Fibroblast of lung (primary cell): ENCODE measurements at regions not wholly inside any gene's neighbourhood (a gene's known extent, or its start where the extent isn't known, plus 50 kb on each side); places are given as distances from the start of the nearest gene placed in this dataset.
"Not testable (repeated sequence)": the region's sequence is repeated elsewhere in the genome, so short reads cannot be mapped to it uniquely, and the experiment has no call there.

Experiments used
- DNase-seq, 2 donors: peaks; one replicate each; pipeline versions ENCODE4 v3.0.0 to v3.0.0-alpha.2; 2010; ENCODE audit warnings: low read depth in 2 of 2
- H2AFZ ChIP-seq: 2 replicates; pipeline ENCODE4 v1.5.1; 2012; ENCODE audit warnings: low read length, control low read depth, inconsistent platforms
- H3K27ac ChIP-seq: 2 replicates; pipeline ENCODE4 v1.5.1; 2011; ENCODE audit warnings: low read length, control low read depth; ENCODE audit not compliant: insufficient read depth
- H3K27me3 ChIP-seq: 2 replicates; pipeline ENCODE4 v1.5.1; 2011; ENCODE audit warnings: mild to moderate bottlenecking, low read length; ENCODE audit not compliant: control insufficient read depth, insufficient read depth
- H3K36me3 ChIP-seq: 2 replicates; pipeline ENCODE4 v1.5.1; 2011; ENCODE audit warnings: low read length; ENCODE audit not compliant: control insufficient read depth, insufficient read depth
- H3K4me1 ChIP-seq: 2 replicates; pipeline ENCODE4 v1.5.1; 2011; ENCODE audit warnings: low read length; ENCODE audit not compliant: control insufficient read depth, insufficient read depth; ENCODE audit errors: extremely low read depth
- H3K4me2 ChIP-seq: 2 replicates; pipeline ENCODE4 v1.5.1; 2011; ENCODE audit warnings: low read length, control low read depth; ENCODE audit not compliant: insufficient read depth; ENCODE audit errors: extremely low read depth
- H3K4me3 ChIP-seq, 4 experiments: fragments of 200-600 bp in 1 of 4; sonication (generic) in 1 of 4; replicated peaks in 1 of 4; 2 replicates each; pipeline ENCODE4 v1.5.1; 2011 to 2016; ENCODE audit warnings: low read length in 4 of 4, low read depth in 3 of 4, mild to moderate bottlenecking in 3 of 4, control low read depth in 2 of 4, inconsistent platforms in 1 of 4, mixed read lengths in 1 of 4; ENCODE audit not compliant: insufficient read depth in 1 of 4; ENCODE audit errors: control extremely low read depth in 1 of 4
- H3K79me2 ChIP-seq: 2 replicates; pipeline ENCODE4 v1.5.1; 2012; ENCODE audit warnings: mild to moderate bottlenecking, low read length, inconsistent platforms; ENCODE audit not compliant: control insufficient read depth, insufficient read depth
- H3K9ac ChIP-seq: 2 replicates; pipeline ENCODE4 v1.5.1; 2011; ENCODE audit warnings: mild to moderate bottlenecking, low read length, control low read depth; ENCODE audit not compliant: insufficient read depth
- H3K9me3 ChIP-seq: 2 replicates; pipeline ENCODE4 v1.5.1; 2012; ENCODE audit warnings: low read depth, low read length; ENCODE audit not compliant: control insufficient read depth, insufficient read depth
- H4K20me1 ChIP-seq: 2 replicates; pipeline ENCODE4 v1.5.1; 2011; ENCODE audit warnings: low read length; ENCODE audit not compliant: control insufficient read depth, insufficient read depth; ENCODE audit errors: extremely low read depth

DNA sequence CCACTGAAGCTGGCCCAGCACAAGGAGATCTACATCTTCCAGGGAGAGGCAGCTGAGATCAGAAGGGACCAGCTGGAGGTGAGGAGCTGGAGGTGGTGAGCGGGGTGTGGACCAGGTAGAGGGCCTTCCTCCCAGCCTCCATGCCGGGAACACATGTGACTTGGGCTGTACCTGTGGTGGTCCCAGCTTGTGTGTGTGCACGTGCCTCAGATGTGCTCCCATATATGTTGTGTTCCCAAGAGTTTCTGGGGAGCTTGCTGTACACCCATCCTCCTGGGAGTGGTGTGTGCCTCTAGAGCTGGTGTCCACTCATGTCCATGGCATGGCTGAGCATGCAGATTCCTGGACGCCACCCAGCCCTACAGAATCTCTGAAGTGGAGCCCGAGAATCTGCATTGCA is 183.7 kb upstream of the AKAP13 start:
- not testable (repeated sequence) for H3K4me2 ChIP-seq, DNase-seq

DNA sequence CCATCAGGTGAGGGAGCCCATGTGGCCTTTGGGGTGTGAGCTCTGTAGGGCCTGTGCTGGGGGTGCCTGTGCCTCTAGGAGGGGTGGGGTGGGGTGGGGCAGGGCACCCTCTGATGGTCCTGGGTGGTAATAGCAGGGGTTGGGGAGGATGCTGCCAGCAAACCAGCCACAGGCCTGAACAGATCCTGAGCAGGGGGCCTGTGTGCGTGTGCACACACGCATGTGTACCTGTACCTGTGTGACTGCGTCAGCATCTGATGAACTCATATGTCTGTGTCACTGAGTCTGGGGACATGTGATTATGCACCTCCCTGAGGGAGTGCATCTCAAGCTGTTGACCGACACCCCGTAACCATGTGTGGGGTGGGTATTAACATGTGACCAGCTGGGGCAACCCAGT is 182.8 kb upstream of the AKAP13 start:
- not testable (repeated sequence) for H3K4me2 ChIP-seq, DNase-seq, H4K20me1 ChIP-seq, H3K9ac ChIP-seq, H3K79me2 ChIP-seq, H3K27me3 ChIP-seq, H3K27ac ChIP-seq, H2AFZ ChIP-seq, H3K36me3 ChIP-seq, H3K9me3 ChIP-seq, H3K4me1 ChIP-seq, H3K4me3 ChIP-seq

More for the DNA sequence above, 183.7 kb upstream of the AKAP13 start:
- H3K79me2 ChIP-seq, H3K4me1 ChIP-seq, H3K9ac ChIP-seq, H3K4me3 ChIP-seq, H4K20me1 ChIP-seq, H3K27me3 ChIP-seq, H3K27ac ChIP-seq, H3K36me3 ChIP-seq, H3K9me3 ChIP-seq, H2AFZ ChIP-seq: not testable (repeated sequence)

DNA sequence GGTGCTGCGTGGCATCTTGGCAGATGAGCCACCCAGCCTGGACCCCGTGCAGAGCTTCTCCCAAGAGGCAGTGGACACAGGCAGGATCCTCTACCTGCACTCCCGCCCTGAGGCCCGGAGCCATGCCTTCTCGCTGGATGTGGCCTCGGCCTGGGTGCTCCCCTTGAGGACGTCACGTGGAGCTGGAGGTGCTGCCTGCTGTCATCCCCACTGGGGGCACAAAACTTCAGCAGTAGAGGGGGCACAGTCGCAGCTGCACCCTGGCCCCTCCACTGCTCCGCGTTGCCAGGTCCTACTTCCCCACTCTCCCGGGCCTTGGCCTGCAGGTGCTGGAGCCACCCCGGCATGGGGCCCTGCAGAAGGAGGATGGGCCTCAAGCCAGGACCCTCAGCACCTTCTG is 182.0 kb upstream of the AKAP13 start:
- not testable (repeated sequence) for H2AFZ ChIP-seq, H3K27me3 ChIP-seq, H3K9me3 ChIP-seq, H4K20me1 ChIP-seq, DNase-seq, H3K36me3 ChIP-seq, H3K9ac ChIP-seq, H3K4me2 ChIP-seq, H3K4me3 ChIP-seq, H3K27ac ChIP-seq, H3K79me2 ChIP-seq, H3K4me1 ChIP-seq

DNA sequence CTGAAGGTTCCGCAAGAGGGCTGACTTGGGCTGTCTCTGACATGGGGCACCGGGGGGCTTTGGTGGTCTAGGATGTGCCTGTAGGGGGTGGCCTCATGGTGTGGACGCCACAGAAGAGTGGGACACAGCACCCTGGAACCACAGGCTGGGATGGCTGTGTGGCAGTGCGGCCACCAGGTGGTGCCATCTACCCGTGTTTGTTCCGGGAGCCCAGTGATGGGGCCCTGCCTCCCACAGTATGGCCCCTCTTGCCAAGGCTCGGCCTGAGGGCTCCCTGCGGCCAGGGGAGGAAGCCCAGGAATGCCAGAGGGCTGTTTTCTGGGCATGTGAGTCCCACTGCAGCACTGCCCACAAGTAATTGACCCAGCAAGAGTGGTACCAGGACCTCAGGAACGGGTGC is 180.2 kb upstream of the AKAP13 start:
- H3K27me3 ChIP-seq, H2AFZ ChIP-seq, H3K9me3 ChIP-seq, H3K4me3 ChIP-seq, DNase-seq, H3K4me2 ChIP-seq, H4K20me1 ChIP-seq, H3K4me1 ChIP-seq, H3K79me2 ChIP-seq, H3K27ac ChIP-seq, H3K36me3 ChIP-seq, H3K9ac ChIP-seq: not testable (repeated sequence)

DNA sequence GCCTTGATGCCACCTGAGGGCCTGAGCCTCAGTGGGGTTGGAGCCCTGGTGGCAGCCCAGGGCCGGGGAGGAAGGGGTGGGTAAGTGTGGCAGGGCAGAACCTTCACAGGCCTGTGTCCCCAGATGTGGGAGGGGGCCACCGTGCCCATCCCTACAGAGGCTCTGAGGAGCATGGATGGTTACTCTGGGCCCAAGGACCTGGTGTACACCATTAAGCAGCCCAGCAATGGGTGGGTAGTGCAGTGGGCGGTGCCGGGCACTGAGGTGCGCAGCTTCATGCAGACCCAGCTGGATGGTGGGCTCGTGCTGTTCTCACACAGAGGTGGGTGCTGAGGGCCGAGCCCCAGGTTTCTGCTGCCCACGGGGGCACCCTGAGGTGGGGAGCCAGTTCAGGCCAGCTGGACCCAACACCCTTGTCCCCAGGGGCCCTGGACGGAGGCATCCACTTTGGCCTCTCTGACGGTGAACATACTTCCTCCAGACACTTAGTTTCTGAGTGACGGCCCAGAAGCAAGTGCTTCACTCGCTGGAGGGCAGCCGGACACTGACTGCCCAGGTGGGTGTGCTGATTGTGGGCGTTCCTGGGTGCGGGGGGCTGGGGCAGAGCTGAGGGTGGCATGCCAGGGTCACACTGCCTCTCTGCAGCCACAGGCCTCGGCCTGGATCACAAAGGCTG is 179.1 kb upstream of the AKAP13 start:
- H2AFZ ChIP-seq, H3K9ac ChIP-seq, H3K4me3 ChIP-seq, H3K36me3 ChIP-seq, H3K9me3 ChIP-seq, H3K27me3 ChIP-seq, H3K79me2 ChIP-seq, DNase-seq, H3K27ac ChIP-seq, H3K4me2 ChIP-seq, H3K4me1 ChIP-seq, H4K20me1 ChIP-seq: not testable (repeated sequence)

DNA sequence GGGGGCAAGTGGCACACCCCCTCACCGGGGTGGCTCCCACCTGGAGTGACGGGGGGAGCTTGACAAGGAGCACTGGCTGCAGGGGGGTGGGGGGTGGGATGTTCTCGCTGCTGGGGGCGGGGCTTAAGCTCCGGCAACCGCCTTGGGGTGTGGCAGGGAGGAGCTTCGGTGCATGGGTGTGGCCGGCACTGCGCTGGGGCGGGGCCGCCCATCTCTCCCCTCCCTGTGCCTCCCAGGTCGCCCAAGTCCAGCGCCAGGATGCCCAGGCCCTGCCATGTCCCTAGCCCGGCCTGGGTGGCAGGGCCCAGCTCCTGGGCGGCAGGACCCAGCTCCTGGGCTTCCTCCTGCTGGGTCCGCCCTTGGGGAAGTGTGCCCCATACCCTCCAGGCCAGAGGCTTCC is 175.9 kb upstream of the AKAP13 start:
- H2AFZ ChIP-seq, H3K4me3 ChIP-seq, DNase-seq, H3K9ac ChIP-seq, H4K20me1 ChIP-seq, H3K9me3 ChIP-seq, H3K27ac ChIP-seq, H3K27me3 ChIP-seq, H3K4me1 ChIP-seq, H3K79me2 ChIP-seq, H3K4me2 ChIP-seq, H3K36me3 ChIP-seq: not testable (repeated sequence)

DNA sequence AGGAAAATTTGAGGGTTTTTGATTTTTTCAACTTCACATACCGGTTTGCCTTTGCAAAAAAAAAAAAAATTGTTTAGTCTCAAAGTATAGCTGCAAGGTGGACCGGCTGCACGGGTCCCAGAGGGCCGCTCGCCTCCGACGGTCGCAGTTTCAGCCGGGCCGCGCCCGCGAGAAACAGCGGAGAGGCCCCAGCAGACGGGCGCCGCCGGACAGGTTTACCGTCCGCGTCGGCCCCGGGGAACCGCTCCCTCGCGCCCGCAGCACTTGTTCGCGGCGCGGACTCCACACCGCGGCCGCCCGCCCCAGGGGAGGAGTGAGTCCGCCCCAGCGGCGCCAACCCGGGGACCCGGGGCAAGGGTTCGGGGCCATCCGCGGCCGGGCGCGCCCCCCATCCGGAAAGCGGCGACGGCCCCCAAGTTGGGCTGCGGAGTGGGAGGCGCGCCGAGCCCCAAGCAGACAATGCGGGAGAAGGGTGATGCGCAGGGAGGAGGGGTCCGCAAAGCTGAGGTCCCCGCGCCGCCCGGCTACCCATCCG is 146.5 kb upstream of the AKAP13 start:
- not testable (repeated sequence) for H3K27me3 ChIP-seq, H2AFZ ChIP-seq, H3K36me3 ChIP-seq, H3K9me3 ChIP-seq, DNase-seq, H3K9ac ChIP-seq, H3K79me2 ChIP-seq, H3K4me2 ChIP-seq, H3K27ac ChIP-seq, H4K20me1 ChIP-seq, H3K4me1 ChIP-seq
- peak overlapping the region in 1 of 4 experiments; percentile 39 for H3K4me3 ChIP-seq
